Cardiac muscle cell (in vitro differentiated cells and primary cell): ENCODE measurements at regions not wholly inside any gene's neighbourhood (a gene's known extent, or its start where the extent isn't known, plus 50 kb on each side); places are given as distances from the start of the nearest gene placed in this dataset.

Experiments used
- DNase-seq, 2 donors: peaks; one replicate each; pipeline versions ENCODE4 v3.0.0 to v3.0.0-alpha.2; 2010 to 2017; ENCODE audit warnings: low read depth in 1 of 2, low spot score in 1 of 2
- H3K27ac ChIP-seq: fragments of 200-600 bp; sonication (generic); 2 replicates; pipeline ENCODE4 v1.5.1; 2016
- H3K27me3 ChIP-seq: fragments of 200-600 bp; sonication (generic); 2 replicates; pipeline ENCODE4 v1.6.0; 2016; ENCODE audit warnings: control low read depth
- H3K36me3 ChIP-seq: fragments of 200-600 bp; sonication (generic); 2 replicates; pipeline ENCODE4 v1.5.1; 2016; ENCODE audit warnings: control low read depth
- H3K4me1 ChIP-seq: fragments of 200-600 bp; sonication (generic); 2 replicates; pipeline ENCODE4 v1.8.1; 2017; ENCODE audit warnings: low read depth, mild to moderate bottlenecking, mixed run types
- H3K4me3 ChIP-seq: fragments of 200-600 bp; sonication (generic); 2 replicates; pipeline ENCODE4 v1.5.1; 2016; ENCODE audit warnings: mild to moderate bottlenecking
- H3K9me3 ChIP-seq: fragments of 200-600 bp; sonication (generic); 2 replicates; pipeline ENCODE4 v1.5.1; 2017; ENCODE audit warnings: low read depth, mild to moderate bottlenecking, control low read depth
- TF ChIP-seq, protein P1 (sequence below): IDR thresholded peaks from 2 replicates; pipeline ENCODE4 v1.5.1; 2012; ENCODE audit warnings: low read depth, mild to moderate bottlenecking, low read length

GRCh38 chr16:35724551-35724950, 2265.1 kb downstream of the TP53TG3F start:
- Histone ChIP-seq H3K36me3 (no peaks in the 10 kb centered on the region), H3K27ac (no peak overlapping the region), H3K4me1 (no peaks in the 10 kb centered on the region), H3K9me3 (no peaks in the 10 kb centered on the region), H3K27me3 (no peaks in the 10 kb centered on the region), H3K4me3 (no peak overlapping the region)
- TF ChIP-seq, protein P1, sequence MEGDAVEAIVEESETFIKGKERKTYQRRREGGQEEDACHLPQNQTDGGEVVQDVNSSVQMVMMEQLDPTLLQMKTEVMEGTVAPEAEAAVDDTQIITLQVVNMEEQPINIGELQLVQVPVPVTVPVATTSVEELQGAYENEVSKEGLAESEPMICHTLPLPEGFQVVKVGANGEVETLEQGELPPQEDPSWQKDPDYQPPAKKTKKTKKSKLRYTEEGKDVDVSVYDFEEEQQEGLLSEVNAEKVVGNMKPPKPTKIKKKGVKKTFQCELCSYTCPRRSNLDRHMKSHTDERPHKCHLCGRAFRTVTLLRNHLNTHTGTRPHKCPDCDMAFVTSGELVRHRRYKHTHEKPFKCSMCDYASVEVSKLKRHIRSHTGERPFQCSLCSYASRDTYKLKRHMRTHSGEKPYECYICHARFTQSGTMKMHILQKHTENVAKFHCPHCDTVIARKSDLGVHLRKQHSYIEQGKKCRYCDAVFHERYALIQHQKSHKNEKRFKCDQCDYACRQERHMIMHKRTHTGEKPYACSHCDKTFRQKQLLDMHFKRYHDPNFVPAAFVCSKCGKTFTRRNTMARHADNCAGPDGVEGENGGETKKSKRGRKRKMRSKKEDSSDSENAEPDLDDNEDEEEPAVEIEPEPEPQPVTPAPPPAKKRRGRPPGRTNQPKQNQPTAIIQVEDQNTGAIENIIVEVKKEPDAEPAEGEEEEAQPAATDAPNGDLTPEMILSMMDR = no peak
- DNase-seq = no peak

GRCh38 chr16:35725949-35726348, 2266.5 kb downstream of the TP53TG3F start:
- TF ChIP-seq, protein P1 = no peak
- H3K27me3 ChIP-seq = no peaks in the 10 kb centered on the region
- no peak overlapping the region for H3K27ac ChIP-seq
- H3K9me3 ChIP-seq = no peaks in the 10 kb centered on the region
- H3K36me3 ChIP-seq = no peaks in the 10 kb centered on the region
- no peaks in the 10 kb centered on the region for H3K4me1 ChIP-seq
- H3K4me3 ChIP-seq = no peak overlapping the region
- no peak for DNase-seq

DNA sequence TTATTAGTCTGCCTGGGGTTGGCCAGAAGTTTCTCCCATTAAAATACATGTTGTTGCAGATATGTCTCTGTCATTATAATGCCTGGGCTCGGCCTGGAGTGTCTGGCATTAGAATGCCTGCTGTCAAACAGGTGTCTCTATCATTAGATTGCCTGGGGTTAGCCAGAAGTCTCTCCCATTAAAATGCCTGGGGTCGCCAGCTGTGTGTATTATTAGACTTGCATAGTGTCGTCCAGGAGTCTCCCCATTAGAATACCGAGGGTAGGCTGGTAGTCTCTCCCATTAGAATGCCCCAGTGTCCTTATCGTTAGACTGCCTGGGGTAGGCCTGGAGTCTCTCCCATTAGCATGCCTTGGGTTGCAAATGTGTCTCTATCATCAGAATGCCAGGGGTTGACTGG, 2270.8 kb downstream of the TP53TG3F start:
- H3K4me3 ChIP-seq = no peak overlapping the region
- TF ChIP-seq, protein P1 = no peak
- no peaks in the 10 kb centered on the region for H3K4me1 ChIP-seq
- no peaks in the 10 kb centered on the region for H3K27me3 ChIP-seq
- no peaks in the 10 kb centered on the region for H3K9me3 ChIP-seq
- no peak for DNase-seq
- no peak overlapping the region for H3K27ac ChIP-seq
- H3K36me3 ChIP-seq = no peaks in the 10 kb centered on the region

DNA sequence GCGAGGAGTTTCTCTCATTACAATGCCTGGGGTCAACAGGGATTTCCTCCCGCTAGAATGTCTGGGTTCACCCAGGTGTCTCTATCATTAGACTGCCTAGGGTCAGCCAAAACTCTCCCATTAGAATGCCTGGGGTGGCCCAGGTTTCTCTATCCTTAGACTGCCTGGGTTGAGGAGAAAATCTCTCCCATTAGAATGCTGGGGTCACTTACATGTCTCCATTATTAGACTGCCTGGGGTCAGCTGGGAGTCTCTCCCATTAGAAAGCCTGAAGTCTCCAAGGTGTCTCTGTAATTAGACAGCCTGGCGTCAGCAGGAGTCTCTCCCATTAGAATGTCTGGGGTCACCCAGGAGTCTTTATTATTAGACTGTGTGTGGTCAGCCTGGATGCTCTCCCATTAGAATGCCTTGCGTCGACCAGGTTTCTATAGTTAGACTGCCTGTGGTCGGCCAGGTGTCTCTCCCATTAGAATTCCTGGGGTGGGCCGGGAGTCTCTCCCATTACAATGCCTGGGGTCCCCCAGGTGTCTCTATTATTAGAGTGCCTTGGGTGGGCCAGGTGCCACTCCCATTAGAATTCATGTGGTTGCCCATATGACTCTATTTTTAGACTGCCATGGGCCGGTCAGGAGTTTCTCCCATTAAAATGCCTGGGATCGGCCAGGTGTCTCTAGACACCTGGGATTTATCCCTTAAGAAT, 2272.1 kb downstream of the TP53TG3F start:
- Histone ChIP-seq H3K4me3 (no peak overlapping the region), H3K27me3 (no peaks in the 10 kb centered on the region), H3K4me1 (no peaks in the 10 kb centered on the region), H3K36me3 (no peaks in the 10 kb centered on the region), H3K27ac (no peak overlapping the region), H3K9me3 (no peaks in the 10 kb centered on the region)
- DNase-seq = no peak
- TF ChIP-seq, protein P1 = no peak

GRCh38 chr16:35732046-35732810, 2272.8 kb downstream of the TP53TG3F start:
- Histone ChIP-seq H3K36me3 (no peaks in the 10 kb centered on the region), H3K4me1 (no peaks in the 10 kb centered on the region), H3K4me3 (no peak overlapping the region), H3K27ac (no peak overlapping the region), H3K27me3 (no peaks in the 10 kb centered on the region), H3K9me3 (no peaks in the 10 kb centered on the region)
- TF ChIP-seq, protein P1 = no peak
- no peak for DNase-seq
